Skin of body (tissue), 1 donor: ENCODE measurements at regions not wholly inside any gene's neighbourhood (a gene's known extent, or its start where the extent isn't known, plus 50 kb on each side); places are given as distances from the start of the nearest gene placed in this dataset.

Experiments
- DNase-seq: peaks from one replicate; lab custom pipeline; 2025; lab: John Stamatoyannopoulos, UW

DNA sequence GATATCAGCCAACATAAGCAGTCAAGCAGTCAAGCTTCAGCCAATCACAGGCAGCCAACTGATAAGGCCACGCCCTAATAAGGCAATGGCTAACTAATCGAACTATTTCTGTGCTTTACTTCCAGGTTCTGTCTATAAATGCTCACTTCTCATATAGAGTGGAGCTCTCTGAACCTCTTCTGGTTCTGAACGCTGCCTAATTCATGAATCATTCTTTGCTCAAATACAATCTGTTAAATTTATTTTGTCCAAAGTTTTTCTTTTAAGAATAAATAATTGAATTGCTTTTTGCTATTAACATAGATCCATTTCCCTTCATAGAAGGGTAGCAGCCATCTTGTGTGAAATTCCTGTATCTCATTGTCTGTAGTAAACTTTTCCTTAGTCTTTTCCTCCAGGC, 97.9 kb upstream of the TMEM72 start:
- DNase-seq: no peak

DNA sequence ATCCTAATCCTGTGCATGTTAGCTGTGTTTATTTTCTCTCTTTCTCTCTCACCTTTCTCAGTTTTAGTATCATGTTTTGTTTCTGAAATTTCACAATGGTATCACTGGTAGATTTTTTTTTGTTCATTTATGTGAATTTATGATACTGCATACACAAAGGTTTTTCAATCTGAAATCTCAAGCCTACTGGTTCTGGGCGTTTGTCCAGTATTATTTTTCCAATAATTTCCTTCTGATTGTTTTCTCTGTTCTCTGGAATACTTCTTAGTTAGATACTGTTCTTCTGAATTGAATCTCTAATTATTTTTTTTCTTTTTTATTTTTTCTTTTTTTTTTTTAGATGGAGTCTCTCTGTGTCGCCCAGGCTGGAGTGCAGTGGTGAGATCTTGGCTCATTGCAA, 96.2 kb upstream of the TMEM72 start:
- DNase-seq: no peak

DNA sequence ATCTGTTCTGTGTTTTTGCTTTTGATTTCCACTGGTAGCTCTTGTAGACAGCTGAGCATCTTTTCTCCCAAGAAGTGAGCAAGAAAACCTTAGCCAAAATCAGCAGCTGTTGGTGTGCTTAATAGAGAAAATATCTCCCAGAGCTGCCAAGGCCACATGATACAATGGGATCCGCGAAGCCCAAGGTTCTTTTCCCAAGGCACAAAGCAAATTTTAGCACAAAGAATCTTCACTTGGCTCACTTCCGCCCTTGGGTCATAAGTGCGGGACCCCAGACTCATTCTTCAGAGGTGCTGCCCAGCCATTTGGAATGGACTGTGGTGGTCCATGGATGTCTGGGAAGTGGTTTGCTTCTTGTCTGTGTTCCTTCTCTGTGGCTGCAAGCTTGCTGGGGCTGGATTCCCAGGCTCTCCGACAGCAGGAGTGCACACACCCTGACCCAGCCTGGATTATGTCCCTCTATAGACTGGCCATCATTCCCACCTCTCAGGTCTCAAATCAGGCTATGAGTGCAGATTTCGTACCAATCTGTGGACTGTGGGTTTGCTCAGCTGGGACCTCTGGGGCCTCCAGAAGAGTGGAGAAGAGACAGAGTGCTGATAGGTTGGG, 93.0 kb upstream of the TMEM72 start:
- DNase-seq: peak; percentile 78

DNA sequence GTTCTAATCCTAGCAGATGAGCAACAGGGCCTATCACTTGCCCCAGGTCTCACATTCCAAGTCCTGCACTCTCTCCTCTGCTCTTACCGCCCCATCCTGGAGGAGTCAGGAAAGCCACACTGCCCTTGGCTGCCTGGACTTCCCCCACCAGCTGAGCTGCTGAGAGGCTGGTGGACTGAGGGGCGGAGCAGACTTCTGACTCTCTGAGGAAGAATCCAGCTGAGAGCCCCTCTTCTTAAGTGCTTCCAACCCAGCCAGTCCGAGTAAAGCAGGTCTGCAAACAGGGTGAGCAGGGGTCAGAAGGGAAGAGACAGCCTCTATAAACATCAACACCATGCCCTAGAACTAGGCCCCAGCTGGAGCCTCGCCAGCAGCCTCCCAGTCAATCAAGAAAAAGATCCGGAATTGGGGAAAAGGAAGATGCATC, 92.4 kb upstream of the TMEM72 start:
- no peak for DNase-seq

DNA sequence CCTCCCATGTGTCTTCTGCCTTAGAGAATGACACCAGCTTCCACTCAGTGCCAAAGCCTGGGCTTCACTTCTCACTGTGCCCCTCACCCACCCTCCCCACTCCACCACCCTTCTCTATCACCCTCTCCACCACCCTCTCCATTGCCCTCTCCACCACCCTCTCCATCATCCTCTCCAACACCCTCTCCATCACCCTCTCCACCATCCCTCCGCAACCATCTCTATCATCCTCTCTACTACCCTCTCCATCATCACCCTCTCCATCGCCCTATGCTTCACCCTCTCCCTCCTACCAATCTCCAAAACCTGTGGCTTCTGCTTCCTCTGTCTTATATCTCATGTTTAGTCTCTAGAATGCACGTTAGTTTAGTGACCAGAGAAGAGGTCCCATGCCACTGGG, 91.0 kb upstream of the TMEM72 start:
- no peak for DNase-seq

DNA sequence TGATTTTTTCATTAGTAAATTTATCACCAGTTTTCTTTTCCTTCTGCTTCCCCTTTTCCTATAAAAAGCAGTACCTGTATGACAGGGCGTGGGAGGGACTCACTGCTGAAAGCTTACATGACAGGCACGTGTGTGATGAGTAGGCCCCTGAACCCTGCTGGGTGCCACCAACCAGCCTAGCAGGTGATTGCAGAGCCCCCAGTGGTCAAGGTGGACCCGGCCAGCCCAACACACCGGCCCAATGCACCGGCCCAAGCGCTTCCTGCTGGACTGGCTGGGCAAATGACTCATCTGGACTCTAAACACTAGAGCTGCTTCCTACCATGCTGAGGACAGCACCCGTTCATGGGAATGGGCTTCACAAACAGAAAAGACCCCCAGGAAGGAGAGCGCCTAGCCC, 89.8 kb upstream of the TMEM72 start:
- DNase-seq: no peak

DNA sequence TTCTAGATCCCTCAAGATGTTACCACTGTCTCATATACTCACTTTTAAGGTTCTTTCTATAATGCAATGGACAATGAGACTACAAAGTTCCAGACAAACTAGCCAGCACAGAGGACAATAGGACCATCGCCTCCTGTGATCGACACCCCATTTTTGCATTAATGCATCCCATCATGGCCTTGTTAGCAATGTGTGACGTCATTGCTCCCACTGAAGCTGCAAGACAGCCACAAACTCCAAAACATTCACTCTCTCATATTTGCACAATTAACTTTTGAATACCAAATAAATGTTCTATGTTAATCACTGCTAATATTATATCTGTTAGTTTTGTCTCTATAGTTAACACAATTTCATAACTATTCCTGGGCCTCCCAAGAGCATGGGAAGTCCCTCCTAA, 88.8 kb upstream of the TMEM72 start:
- DNase-seq: no peak

DNA sequence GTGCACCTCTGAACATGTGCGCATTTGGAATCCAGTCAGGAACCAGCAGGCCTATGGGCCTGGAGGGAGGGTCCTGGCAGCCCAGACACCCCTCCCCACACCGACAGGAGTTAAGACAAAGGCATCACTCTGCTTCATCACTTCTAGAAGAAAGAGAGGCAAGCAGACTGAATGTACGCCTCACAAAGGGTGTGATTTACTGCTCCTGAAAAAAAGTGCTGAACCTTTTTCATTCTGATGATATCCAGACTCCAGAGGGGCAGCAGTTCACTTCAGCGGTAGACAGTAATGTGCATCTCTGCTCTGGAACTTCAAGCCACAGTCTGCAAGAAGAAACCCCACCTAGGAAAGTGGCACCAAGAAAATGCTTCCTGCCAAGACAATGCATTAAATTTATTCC, 88.2 kb upstream of the TMEM72 start:
- no peak for DNase-seq

DNA sequence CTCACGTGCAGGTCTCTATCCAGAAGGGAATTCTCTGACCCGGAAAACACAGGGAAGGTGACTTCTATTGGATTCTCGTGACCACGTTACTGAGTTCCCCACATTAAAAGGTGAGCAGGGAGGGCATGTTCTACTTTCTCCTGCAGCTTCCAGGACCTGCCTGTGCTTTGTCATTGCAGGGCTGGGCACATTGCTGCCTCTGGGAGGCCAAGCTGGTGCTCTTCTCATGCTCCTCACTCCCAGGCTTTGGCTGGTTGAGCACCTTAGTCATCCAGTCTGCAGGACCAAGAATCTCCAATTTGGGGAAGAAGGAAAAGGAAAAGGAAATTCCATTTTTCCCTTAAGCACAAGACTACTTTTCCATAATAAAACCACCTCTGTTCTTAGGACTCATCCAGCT, 86.5 kb upstream of the TMEM72 start:
- no peak for DNase-seq

DNA sequence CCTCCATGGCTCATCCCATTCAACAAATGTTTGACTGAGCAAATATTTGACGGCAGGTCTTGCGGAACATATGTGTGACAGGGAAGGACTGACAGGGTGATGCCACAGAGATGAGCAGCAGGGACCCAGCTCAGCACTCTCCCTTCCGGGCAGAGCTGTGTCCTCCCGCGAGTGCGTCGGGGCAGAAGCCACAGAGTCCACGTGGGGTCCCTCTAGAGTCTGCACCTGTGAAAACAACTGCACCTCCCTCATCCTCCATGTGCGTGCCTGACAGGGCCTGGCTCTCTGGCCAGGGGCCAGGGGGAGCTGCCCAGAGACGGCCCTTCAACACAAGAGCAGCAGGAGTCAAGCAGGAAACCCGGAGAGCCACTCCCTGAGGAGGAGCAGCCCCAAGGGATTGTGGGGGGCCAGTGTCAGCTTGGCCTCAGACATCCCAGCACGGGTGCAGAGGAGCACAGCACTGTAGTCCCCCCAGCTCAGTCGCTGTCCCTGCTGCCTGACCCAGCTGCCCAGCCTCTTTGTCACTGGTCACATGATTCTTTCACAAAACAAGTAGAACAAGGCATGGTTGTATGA, 83.6 kb upstream of the TMEM72 start:
- DNase-seq: no peak

DNA sequence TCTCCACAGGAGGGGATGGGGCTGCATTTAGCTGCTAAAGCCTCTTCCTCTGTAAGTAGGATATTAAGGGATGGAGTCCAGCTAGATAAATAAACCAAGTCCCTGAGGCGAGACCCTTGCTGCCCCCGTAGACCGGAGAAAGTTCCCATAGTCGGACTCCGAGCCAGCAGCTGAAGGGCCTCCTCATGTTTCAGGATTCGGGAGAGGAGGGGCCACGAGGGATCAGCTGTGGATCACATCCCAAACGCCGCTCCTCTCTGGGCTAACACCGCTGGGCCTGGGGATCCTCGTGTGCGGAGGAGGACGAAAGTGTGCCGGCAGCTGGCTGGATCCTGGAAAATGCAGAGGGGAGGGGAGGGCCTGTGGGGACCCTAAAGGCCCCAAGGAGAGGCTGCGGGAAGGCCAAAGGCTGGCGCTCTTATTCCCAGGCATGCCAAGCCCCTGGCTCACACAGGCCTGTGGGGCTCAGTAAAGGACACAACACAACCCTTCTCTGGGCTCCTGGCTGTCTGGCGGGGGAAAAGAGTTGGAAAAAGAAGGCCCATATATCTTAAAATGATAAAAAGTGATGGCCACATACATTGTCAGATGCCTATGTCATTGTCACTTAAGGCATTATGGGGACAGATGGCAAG, 82.5 kb upstream of the TMEM72 start:
- DNase-seq: peak; percentile 35

DNA sequence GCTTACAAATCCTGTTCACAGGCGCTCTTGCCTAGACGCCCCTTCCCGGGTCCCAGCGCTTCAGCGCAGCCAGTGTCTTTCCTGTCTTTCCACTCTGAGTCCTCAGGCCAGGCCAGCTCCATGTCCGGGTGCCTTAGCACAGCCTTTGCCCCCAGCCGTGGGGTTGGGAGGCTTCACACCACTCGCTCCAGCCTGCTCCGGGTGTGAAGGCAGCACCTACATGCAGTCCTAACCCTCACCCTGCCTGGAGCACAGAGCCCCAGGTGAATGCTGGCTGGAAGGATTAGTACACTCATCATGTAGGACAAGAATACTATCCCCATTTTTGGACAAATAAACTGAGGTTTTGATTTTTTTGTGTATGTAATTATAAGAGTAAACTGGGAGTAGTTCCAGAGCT, 81.7 kb upstream of the TMEM72 start:
- no peak for DNase-seq

DNA sequence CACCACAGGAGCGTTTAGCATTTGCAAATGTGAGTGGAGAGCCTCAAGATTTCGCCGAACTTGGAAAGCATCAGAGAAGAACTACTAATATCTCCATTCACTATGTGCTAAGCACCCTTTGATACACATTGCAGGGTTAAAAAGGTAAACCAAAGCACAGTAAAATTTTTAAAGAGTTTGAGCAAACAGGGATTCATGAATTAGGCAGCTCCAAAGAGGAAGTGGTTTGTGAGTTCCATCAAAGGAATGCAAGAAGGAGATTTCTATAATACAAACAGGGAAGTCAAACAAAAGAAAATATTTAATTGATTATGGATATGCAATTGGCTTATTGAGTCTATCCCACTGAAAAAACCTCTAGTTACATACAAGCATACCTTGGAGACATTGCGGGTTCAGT, 81.1 kb upstream of the TMEM72 start:
- no peak for DNase-seq

DNA sequence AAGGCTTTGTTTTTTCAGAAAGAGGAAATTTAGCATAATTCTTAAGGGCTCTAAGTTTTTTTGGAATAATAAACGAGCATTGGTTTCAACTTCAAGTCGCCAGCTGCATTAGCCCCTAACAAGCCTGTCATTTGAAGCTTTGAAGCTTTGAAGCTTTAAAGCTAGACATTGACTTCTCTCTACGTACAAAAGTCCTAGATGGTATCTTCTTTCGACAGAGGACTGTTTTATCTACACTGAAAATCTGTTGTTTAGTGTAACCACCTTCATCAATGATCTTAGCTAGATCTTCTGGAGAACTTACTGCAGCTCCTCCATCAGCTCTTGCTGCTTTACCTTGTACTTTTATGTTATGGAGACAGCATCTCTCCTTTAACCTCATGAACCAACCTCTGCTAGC, 79.6 kb upstream of the TMEM72 start:
- DNase-seq: no peak

DNA sequence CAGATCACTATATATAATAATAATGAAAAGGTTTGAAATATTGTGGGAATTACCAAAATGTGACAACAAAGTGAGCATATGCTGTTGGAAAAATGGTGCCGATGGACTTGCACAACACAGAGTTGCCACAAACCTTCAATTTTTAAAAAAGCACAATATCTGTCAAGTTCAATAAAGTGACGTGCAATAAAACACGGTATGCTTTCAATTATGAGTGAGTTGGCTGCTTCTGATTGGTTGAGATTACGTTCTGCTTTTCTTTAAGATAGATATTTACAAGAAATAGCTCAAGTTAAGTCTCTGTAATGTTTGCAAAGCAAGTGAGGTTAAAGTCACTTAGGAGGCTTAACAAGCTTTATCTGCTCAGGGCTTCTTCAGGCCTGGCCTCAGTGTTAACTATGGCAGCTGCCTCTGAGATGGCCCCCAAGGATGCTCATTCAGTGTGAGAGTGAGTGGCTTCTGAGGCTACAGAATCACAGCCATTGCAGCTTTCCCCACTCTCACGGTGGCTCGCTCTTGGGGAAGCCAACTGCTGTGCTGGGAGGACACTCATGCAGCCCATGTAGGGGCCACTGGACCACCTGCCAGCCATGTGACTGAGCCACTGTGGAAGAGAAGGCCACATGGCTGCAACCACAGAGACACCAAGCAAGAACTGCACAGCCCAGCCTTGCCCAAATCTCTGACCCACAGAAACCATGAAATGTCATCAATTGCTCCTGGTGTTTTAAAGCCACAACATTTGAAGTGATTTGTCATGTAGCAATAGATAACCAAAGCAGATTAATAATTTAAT, 78.3 kb upstream of the TMEM72 start:
- DNase-seq: no peak

DNA sequence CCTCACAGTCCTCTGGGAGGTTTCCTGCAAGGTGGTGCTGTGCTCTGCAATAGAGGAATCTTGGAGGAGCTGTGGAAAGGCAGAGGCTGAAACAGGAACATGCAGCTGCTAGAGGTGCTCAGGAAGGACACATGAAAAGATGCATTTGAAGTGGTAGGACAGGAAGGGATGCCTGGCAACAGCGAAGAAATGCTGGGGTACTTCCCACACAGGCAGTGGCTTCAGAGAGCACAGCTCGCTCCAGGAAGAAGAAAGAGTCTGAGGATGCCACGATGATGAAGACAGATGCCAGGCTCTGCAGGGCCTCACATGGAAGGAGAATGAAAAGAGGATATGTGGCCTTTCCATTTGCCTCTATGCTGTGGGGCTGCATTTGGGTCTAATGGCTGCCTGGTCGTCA, 77.0 kb upstream of the TMEM72 start:
- no peak for DNase-seq

DNA sequence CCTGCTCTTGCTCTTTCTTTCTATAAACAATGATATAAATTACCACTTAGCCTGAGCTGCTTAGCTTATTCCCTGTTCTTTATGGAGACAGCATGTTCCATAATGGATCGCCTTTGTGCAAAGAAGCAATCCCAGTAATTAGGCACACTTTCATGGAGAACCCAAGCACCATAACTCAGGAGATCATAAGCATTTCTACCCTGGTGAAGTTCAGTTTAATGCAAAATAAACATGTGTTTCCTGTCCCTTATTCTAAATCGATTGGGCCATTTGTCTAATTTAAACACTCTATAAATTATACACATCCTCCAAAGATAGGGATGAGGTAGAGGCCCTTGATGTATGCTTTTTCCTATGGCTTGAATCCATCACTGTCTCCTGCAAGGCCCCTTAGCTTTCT, 75.8 kb upstream of the TMEM72 start:
- no peak for DNase-seq

DNA sequence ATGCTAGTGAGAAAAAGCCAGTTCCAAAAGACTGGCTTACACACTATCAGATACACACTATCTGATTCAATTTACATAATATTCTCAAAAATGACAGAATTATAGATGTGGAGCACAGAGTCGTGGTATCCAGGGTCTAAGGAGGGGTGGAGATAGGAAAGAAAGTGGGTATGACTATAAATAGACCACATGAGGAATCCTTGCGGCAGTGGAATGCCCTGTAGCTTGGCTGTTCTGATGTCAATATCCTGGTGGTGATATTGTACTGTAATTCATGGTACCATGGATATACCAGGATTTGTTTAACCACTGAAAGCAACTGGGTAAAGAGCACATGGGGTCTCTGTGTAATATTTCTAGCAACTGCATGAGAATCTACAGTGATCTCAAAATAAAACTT, 67.7 kb upstream of the TMEM72 start:
- no peak for DNase-seq

DNA sequence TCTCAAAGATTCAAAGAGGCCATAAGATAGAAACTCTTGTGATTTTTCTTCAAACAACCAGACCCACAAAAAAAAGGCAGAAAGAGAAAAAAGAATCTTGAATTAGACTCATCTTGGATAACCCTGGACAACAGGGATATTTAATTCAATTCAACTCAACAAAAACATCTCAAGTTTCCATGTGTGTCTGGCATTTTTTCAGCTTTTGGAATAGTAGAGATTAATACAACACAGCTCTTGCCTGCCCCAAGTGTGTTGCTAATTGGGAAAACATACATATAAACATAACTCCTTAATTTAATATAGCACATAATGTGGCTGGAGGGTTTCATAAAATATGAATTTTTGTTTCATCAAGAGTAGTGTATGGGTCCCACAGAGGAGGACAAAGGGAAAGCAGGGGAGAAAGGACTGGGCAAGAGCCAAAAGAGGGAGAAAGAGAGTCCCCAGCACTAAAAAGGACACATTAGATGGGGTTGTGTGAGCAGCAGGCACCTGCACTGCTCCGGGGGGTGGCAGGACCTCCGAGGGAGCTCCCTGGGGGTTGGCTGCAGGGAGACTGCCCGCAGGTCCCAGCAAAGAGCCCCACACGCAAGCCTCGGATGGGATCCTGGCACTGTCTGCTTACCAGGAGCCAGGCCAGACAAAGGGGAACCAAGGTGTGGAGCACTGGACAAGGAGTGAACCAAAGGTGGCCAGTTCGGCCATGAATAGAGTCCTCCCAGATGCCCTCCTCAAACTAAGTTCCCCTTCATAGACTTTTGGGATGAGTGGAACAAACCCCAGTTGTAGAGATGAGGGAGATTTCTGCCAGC, 65.6 kb upstream of the TMEM72 start:
- no peak for DNase-seq

DNA sequence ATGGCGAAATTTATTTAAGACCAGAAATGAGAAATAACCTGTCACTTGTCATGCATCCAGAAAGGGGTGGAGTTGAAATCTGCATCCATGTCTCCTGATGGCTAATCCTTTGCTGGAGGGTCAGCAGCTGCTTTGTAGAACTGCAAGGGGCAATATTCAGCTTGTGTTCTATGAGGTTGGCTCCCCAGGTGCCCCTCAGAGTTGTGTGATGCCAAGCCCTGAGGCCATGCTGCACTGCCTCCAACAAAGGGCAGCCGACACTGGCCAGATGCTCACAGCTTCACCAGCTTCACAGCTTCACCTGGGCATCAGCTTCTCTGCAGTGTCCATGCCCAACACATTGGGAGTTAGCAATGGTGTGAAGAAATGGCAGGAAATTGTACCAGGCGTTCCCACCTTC, 64.0 kb upstream of the TMEM72 start:
- no peak for DNase-seq

DNA sequence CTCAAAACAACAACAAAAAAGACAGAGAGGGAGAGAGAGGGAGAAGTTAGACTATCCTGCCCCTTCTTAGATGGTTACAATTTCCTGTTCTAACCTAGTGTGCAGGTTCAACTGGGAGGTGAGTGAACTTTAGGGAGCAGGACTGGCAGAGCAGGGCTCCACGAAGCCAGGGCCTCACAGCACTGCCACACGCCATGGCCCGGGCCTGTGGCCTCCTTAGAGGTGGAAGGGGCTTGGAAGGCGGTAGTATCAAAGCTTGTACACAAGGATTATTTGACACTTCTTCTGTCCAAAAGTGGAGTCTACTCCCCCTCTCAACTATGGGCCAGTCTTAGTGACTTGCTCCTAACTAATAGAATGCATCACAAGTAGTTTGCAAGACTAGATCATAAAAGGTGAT, 62.9 kb upstream of the TMEM72 start:
- DNase-seq: no peak

DNA sequence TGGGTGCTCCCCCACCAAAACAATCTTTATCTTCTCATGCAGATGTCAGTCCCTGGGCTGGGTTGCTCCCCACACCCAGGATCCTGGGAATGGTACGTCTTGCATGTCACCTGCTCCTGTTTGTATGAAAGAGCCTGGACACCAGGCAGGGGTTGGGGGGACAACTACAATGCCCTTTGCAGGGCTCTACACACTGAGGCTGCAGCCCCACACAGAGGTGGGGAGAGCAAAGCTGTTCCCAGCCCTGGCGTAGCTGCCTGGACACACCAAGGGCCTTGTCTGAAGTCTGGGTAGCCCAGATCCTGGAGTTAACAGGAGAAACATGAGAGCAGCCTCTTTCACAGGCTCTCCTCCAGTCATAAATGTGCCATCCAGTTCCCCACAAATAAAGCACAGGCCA, 61.2 kb upstream of the TMEM72 start:
- DNase-seq: no peak
